ENCODE measurements at regions not wholly inside any gene's neighbourhood (a gene's known extent, or its start where the extent isn't known, plus 50 kb on each side); places are given as distances from the start of the nearest gene placed in this dataset.
"Not testable (repeated sequence)": the region's sequence is repeated elsewhere in the genome, so short reads cannot be mapped to it uniquely, and the experiment has no call there.

GRCh38 chr15:34488973-34489959 lies 51.7 kb upstream of the GOLGA8A start:
- peaks cover 18 to 19% of the 10 kb centered on the region in 2 donors for H3K36me3 Mint-ChIP-seq
- ATAC-seq; H3K27ac Mint-ChIP-seq; DNase-seq (ENCODE audit: low spot score in 2 of 2): not testable (repeated sequence)
- H3K9me3 Mint-ChIP-seq = peaks cover 12 to 15% of the 10 kb centered on the region in 2 donors

Measured in activated naive CD4-positive, alpha-beta T cell treated with anti-CD3 and anti-CD28 coated beads, Interleukin-2, amount 50 U/mL, for 72 hours (primary cell).